ENCODE measurements at regions not wholly inside any gene's neighbourhood (a gene's known extent, or its start where the extent isn't known, plus 50 kb on each side); places are given as distances from the start of the nearest gene placed in this dataset.

DNA sequence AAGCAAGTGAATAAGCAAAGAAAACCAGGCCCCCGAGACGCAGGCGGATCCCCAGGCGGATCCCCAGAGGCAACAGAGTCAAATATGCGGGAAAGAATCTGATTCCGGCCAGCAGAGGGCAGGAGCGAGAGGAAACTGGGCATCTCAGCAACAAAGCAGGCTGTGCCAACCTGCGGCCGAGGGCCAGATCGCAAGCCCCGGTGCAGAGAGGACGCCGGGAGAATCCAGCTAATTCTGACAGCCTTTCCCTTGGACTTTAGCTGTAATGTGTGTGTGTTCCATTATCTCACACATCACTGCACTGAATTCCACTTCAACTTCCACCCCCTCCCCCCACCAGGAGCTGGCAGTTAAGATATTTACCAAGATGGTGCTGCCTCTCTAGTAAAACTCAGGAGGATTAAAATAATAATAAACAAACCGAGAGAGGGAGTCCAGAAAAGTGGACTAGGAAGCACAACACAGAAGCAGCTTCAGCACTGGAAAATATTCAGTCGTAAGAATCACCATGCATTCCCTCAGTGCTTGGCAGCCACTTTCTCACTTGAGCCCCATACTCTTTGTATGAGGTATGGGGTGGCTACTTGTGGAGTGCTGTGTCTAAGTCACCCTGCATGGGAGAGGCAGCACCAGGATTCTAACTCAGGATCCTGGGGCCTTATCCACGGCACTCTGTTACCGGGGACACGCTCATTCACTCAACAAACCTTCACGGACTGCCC is 66.2 kb upstream of the SNX9 start:
- DNase-seq: peak; percentile 80

DNA sequence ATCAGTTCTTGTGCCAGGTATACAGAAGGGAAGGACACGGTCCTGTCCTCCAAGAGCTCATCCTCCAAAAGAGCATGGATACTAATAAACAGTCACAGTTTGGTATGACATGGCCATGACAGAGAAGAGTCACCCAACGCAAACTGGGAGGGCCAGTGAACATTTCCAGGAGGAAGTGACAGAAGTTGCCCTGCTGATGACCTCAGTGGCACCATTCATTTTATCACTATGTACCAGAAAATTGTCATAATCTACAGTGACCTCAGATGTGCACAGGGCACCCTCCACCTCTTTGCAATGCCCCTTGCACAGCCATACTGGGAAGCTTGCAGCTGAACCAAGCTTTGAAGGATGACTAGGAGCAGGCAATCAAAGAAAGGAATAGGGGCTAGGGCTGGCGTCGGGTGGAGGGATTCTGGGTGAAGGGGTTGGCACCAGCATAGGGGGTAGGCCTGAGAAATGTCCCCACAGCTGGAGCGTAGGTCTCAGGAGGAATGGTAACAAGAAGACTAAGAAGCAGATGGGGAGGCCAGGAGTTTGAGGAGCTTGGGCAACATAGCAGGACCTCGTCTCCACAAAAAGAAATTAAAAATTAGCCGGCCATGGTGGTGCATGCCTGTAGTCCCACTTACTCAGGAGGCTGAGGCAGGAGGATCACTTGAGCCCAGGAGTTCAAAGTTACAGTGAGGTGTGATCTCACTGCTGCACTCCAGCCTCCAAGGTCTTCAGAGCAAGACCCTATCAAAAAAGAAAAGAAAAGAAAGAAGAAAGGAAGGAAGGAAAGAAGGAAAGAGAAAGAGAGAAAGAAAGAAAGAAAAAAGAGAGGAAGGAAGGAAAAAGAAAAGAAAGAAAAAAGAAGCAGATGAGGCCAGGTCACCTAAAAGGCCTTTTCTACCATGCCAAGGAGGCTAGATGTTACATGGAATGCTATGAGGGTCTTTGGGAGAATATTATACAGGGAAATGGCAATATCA is 65.3 kb upstream of the SNX9 start:
- no peak for DNase-seq

DNA sequence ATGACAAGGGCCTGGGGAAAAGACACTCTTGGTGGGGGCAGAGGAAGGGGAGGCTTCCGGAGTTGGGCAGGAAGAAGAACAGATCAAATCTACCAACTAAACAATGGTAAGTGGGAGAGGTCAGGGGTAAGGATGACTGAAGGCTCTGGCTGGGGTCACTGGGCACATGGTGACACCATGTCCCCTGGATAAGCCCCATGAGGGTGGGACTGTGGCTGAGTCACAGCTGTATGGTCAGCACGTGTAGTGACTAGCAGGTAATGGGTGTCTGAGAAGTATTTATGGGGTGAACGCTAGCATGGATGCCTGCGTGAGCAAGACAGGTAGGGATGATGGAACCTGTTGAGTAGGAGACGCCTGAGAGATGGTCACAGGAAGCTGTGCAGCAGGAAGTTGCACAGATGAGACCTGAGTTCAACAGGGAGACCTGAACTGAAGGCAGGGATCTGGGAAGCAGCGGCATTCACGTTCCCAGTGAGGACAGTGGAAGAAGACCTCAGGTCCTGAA is 64.5 kb upstream of the SNX9 start:
- no peak for DNase-seq

DNA sequence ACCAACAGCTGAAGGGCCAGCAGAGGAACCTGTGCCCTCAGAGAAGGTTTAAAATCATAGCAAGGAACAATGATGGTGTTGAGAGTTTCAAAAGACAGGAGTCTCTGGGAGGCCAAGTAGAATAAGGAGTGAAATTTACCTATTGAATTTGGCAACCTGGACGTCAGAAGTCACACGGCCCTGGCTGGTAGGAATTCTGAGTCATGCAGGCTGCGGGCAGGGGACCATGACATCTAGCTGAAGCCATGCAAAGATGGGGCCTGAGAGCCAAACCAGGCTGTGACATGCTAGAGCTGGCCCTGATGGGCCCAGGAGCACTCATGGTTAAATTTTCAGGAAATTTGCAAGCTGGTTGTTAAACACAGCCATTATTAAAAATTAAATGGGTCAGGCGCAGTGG is 64.0 kb upstream of the SNX9 start:
- DNase-seq: no peak

DNA sequence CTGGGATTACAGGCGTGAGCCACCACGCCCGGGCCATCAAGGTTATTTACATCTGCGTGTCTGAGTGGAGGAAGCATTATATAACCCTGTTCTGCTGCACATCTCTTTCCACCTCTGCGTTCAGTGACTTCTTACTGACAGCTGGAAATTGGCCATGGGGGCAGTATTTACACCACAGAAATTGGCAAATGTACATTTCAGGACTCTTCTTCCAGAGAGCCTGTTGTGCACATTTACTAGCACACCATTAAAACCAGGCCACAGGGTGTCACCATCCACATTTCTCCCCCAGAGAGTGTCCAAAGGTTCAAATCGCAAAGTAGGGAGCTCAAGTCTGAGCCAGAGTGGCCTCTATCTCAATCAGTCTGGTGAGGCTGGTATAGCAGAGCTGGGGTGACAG is 62.9 kb upstream of the SNX9 start:
- no peak for DNase-seq

DNA sequence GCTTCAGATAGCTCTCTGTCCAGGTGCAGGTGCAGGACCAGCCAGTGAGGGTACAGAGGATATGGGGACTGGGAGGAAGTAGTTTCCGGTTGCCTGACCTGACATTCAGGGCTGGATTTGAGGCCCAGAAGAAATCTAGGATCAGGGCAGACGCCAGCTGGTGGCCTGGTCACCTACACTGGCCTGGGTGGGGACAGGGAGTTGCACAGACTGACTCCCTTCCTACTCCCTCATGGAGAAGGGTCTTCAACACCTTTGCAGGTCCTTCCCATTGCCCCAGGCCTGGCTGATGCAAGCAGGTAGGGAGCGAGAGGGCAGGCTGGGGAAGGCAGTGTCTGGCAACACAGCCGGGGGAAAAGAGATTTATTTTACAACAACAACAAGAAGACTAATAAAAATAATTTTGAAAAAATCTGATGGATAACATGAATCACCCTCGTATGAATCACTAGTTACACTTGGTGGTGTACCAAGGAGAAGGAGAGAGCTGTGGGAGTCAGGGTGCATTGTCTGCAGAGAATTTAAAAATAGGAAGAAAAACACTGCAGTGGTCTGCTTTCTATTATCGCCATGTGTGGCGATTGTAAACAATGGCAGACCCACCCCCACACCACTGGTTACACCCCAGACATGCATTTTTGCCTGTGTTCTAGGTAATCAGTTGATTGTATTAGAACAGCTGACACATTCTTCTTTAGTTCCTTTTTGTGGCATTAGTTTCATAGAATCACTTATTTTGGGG is 62.3 kb upstream of the SNX9 start:
- no peak for DNase-seq

DNA sequence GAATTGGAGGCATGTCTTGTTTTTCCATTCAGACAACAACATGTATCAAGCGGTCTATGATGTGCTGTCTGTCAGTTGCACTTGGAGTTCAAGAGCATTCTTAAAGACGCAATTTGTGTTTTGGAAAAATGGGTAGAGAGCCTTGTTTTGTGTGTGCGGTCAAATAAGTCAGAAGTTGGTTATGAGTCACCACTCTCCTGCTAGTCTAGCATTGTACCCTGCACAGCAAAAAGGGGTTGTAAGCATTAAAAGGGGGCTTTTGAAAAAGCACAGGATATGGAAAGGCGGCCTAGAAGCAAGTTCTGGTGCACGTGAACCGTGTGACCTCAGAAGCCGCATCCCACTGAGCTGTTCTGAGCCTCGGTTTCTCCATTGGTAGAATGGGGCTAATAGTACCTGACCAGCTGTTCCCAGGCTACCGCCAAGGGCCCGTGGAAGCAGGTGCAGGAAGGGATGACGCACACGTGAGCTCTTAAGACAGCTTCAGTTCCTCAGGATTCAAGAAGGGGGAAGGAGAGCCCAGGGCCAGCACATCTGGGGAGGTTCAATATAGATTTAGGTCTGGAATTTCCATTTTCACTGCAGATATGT is 61.6 kb upstream of the SNX9 start:
- DNase-seq: no peak

DNA sequence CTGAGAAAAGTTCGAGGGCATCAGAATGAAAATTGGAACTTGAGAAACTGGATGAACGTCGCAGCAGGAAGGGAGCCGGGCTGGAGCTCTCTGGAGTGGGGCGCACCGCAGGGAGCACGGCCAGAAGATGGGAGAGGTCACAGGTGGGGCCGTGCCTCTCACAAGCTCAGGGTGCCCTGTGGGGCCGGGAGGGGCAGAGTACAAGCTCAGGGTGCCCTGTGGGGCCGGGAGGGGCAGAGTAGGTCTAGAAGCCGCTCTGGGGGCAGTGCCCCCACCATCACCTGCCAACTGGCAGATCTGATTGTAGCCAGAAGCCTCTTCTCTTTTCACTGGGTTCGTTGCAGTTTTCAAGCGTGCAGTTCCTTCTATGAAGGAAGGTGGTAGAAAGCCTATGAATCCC is 61.1 kb upstream of the SNX9 start:
- no peak for DNase-seq

DNA sequence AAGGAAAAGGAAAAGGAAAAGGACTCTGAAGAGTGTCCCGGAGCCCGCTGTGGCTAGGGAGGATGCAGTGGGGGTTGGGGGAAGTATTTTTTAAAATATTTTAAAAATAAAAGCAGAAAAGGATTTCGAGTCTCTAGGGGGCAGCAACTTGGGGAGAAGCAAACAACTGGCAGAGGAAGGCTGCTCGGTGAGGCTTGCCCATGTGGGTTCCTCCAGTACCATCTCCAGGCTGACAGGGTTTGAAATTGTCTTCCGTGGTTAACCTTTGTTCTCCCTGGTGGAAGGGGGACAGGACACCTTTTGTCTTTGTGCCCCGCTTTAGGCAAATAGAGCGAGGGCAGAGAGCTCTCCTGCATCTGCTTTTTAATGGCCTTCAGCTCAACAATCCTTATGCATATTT is 60.4 kb upstream of the SNX9 start:
- DNase-seq: no peak

DNA sequence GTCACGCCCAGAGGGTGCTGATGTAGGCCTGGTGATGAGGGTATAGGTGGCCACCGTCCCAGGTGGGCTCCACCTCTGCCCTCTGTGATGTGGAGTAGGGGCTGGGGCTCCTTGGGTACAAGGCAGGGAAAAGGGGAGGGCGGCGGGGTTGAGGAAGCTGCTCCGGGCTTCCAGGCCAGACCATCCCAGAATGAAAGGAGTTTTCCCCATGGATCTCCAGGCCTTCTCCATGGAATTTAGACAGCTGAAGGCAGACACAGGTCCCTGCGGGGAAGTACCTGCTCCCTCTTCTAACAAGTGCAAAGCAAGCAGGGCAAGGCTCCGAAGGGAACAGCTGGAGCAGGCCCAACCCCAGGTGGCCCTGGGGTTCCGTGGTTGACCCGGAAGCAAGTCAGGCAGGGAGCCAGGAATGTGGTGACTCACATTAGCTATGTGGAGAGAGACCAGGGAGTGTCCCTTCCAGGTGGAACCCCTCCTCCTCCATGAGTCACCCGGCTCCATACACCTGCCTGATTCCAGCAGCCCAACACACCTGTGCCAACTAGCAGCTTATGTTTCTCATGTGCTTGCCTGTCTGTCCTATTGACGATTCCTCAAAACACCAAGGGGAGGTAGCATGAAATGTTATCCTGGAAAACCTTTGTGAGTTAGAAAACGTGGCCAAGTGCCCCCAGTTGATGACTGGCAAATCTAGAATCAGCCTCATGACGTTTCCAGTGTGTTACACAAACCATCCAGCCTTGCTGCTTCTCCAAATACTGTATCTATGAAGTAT is 59.7 kb upstream of the SNX9 start:
- DNase-seq: peak; percentile 71

DNA sequence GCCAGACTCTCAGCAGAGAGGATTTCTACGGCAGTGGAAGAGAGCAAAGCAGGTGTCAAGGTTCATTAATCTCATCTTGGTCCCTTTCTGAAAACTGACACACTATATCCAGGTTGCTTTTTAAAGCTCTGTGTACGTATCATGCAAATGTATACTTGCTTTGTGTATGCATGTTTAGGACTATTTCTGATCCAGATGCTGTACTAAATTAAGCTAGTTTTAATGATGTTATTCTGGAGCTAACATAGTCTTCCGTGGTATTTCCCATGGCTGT is 59.2 kb upstream of the SNX9 start:
- no peak for DNase-seq

DNA sequence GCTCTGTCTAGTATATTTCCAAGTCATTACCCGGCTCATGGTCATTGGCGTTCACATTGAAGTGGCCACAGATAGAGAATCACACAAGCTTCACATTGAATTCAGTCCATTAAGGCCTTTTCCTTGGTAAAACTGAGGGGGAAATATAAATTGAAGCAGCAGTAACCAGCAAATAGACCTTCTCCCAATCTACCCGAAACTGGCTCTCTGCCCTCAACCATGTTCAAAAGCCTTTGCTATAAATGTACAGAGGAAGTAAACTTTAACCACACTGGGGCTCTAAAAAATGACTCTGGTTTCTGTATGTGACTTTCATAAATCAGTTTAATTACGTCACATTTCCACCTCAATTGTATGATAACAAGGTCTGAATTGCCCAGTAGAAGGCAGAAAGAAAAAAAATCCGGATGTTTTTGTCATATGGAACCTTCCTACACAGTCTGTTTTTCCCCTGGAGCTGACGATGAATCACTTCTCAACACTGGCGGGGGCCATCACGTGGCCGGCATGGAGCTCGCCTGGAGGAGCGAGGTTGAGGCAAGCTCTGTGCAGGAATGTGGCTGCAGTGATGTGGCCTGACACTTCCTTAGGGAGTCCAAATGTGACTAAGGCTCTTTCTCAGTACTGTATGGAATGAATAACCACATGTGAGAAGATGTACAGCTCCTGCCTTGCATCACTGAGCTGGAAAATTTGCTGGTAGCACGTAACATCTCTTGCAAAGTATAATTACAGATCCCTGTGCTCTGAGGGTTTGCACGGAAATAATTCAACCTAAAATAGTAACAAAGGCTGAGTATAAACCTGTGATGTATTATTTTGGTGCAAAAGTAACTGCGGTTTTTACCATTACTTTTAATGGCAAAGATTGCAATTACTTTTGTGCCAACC is 58.6 kb upstream of the SNX9 start:
- DNase-seq: no peak

DNA sequence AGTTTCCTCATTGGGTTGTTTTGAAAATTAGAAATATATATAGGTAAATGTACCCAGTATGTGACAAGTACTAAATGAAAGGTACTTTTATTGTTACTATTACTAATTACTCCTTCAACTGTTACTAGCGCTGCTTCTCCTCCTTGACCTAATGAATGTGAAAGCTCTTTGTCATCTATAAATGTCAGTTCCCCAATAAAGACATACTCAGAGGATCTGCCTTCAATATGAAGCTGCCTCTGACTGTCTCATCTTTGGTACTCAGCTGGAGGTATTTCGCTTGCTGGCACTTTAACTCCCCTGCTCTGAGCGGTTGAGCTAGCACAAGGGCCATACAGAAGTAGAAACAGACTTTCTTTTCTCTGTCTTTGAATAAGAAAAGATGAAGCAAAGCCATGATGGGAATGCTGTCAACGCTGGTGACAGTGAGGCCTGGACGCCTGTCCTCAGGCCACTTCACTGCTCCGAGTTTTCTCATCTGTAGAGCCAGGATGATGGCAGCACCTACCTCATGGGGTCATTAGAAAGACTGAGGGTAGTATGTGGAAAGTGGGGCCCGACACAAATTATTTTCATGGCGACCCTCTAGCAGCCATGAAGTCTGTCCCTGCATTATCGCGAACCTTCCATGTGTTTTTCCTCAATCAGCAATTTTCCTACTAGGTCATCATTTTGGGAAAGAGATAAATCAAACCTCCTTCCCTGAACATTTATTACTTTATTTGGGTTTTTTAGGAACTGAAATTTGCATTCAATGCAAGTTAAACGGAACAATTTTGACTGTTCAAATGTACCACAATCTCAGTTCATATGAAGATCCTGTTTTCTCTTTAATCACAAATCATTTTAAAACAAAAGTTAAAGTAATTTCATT is 55.9 kb upstream of the SNX9 start:
- no peak for DNase-seq

DNA sequence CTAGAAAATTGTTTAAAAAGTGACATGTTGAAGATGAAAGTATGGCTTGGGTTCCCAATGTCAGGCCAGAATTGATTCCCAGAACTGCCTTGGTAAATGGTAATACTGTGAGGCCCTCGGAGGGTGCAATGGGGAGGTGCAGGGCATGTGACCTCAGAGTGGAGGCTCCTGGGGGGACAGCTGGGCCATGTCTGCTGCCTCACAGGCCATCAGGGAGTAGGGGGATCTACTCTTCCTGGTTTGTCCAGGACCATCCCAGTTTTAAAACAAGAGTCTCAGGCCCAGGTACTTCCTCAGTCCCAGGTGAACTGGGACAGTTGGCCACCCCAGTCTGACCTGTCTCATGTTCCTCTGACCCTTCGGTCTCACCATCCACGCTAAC is 55.3 kb upstream of the SNX9 start:
- no peak for DNase-seq

DNA sequence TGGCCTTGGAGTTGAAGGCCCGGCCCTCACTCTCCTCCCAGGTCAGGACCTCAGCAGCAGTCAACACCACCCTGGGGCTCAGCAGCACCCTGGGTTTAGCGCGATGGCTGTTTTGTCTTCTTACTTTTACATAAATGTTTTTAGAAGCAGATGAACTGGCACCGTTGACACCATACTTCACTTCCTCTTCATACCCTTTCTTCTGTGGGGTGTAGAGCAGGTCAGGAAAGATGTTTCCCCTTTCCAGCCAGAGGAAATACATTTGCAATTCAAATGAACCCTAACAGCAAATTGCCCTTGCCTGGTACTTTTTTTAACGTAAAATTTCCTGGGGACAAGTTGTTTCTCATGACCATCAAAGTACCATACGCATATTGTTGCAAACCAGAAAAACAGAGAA is 54.7 kb upstream of the SNX9 start:
- DNase-seq: no peak

DNA sequence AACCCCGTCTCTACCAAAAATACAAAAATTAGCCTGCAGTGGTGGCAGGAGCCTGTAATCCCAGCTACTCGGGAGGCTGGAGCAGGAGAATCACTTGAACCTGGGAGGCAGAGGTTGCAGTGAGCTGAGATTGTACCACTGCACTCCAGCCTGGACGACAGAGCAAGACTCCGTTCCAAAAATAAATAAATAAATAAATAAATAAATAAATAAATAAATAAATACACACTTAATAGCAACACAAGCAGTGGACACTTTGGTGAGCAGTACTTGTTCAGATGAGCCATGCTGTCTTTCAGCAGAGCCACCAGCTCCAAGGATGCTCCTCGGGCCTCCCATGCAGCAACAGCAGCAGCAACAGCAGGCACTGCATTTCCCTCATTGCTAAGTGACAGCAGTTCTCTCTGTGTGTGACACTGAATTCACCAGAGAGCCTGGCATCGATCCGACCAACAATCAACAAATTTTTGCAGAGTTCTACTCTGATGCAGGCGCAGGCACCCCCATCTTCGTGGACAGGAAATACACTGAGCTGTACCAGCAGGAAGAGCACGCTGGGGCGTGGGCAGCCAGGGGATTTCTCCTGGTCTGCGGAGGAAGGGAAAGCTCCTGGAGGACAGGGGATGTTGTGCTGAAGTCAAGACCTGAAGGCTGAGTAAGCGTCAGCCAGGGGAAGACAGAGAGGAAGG is 54.0 kb upstream of the SNX9 start:
- DNase-seq: no peak

DNA sequence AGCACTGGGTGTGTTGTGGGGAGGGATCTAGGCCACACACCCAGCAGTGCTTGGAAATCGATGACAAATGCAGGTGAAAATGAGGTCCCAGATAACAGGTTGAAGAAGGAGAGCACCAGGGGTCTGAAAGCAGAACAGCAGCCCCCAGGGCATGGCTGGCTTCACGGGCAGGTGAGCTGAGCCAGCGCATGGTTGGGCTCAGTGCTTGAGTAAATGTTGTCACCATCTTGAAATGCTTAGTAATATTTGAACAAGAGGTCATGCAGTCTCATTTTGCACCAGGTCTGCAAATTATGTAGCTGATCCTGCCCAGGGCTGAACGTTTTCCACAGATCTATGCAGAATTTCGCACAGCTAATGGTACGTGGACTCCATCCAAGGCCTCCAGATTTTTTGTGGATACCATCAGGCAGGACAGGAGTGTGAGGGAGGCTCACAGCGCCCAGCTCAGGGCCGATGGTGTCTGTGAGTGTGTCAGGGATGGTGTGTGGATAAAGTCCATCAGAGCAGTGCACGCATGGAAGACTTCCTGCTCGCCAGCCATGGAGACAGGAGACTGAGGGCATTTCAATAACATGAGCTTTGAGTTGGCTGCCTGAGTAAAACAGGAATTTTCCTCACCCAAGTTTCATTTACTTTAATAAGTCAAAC is 53.1 kb upstream of the SNX9 start:
- DNase-seq: no peak

DNA sequence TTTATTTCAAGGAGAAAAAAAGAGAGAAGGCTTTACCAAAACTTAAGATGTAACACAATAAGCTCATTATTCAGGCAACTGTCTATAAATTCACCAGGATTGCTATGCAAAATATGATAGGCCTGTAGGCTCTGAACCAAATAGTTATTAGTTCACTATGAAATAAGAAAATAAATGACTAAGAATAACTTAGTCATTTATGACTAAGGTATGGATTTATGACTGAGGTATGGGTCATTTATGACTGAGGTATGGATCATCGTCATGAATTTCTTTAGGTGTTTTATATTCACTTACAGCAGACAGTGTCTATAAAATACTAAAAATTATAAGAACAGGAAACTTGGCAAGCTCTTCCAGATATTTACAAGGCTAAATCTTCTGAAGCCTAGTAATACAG is 52.1 kb upstream of the SNX9 start:
- DNase-seq: no peak

DNA sequence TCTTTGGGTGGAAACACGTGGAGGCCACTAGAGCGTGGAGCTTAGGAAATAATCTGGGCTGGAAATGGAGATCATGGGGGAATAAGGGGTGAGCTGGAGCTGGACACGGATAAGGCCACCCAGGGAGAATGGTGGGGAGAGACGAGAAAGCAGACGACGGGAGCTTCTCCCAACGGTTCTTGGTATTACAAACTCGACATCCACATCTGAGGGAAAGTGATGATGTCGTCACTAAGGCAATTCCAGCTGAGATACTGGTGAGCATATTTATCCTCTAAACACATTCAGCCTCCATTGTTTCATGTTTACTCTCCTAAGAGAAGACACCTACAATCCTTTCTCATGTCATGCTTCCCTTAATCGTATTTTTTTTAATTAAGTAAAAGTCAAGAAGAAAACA is 50.2 kb upstream of the SNX9 start:
- DNase-seq: no peak
